ENCODE measurements at regions not wholly inside any gene's neighbourhood (a gene's known extent, or its start where the extent isn't known, plus 50 kb on each side); places are given as distances from the start of the nearest gene placed in this dataset.
"Not testable (repeated sequence)": the region's sequence is repeated elsewhere in the genome, so short reads cannot be mapped to it uniquely, and the experiment has no call there.

GRCh38 chr2:140178234-140178633 is 1398.0 kb upstream of the NXPH2 start:
- DNase-seq = no peak

DNA sequence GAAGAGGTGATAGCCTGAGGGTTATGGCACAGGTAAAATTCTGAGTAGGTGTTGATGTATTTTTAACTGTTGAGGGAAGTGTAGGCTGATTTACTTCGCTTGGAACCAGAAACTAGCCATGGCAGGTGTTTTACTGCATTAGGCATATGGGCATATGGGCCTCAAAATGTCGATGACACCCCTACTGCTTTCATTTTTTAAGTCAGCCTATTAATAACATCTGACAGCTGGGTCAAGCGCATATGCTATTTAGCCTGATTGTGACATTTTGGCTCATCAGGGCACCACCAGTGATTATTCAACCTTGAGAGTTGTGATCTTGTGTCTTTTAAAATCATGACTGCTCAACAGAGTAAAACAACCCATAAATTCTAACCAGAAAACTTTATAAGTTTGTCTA is 1396.9 kb upstream of the NXPH2 start:
- no peak for DNase-seq

GRCh38 chr2:140173790-140174189 is 1393.6 kb upstream of the NXPH2 start:
- no peak for DNase-seq

GRCh38 chr2:140164449-140164848 is 1384.3 kb upstream of the NXPH2 start:
- no peak for DNase-seq

GRCh38 chr2:140158259-140158658 is 1378.1 kb upstream of the NXPH2 start:
- DNase-seq = no peak

- DNase-seq = no peak
Observed at GRCh38 chr2:140157816-140158215, 1377.6 kb upstream of the NXPH2 start.

DNA sequence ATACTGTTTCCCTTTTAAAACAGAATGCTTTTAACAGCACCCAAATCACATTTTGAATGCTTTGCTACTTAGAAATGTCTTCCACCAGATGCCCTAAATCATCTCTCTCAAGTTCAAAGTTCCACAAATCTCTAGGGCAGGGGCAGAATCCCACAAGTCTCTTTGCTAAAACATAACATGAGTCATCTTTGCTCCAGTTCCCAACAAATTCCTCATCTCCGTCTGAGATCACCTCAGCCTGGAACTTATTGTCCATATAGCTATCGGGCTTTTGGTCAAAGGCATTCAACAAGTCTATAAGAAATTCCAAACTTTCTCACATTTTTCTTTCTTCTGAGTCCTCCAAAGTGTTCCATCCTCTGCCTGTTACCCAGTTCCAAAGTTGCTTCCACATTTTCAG is 1374.5 kb upstream of the NXPH2 start:
- no peak for DNase-seq

GRCh38 chr2:140154271-140154670 is 1374.1 kb upstream of the NXPH2 start:
- DNase-seq = no peak

DNA sequence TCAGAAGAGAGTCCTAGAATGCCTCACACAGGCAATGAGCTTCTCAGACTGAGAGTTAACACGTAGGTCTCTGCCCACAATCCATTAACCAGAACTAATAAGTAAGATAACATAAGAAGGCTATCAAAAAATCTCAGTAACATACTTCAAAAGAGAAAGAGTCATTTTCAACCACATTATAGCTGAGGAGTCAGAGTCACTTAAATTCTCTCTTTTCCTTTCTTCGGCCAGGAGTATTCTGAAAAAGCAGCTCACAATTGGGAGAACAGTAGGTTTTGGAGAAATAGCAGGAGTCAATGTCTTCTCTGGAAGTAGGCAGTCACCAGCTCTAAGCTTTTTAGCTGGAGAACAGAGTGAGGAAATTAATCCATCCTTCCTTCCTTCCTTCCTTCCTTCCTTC is 1364.4 kb upstream of the NXPH2 start:
- DNase-seq = no peak

- DNase-seq = no peak
Observed at GRCh38 chr2:140138736-140139135, 1358.5 kb upstream of the NXPH2 start.

DNA sequence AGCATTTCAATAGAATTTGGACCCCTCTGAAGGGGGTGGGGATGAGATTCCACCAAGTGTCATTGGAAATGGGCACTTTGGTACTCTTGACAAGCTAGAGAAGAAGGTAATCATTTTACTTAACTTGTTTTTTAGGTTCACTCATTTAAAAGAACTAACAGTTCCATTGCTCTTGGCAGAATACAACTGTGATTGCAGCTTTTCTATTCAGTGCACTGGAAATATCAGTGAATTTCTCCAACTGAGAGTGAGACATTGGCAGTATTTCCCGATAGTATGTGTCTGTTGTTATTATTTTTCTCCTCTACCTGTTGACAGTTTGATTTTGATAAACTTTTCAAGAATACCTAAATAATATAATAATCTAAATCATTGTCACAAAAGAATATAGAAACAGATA is 1356.7 kb upstream of the NXPH2 start:
- no peak for DNase-seq

- no peak for DNase-seq
Observed at GRCh38 chr2:140136366-140136765, 1356.2 kb upstream of the NXPH2 start.

- no peak for DNase-seq
Observed at GRCh38 chr2:140128909-140129308, 1348.7 kb upstream of the NXPH2 start.

GRCh38 chr2:140122001-140122400 is 1341.8 kb upstream of the NXPH2 start:
- DNase-seq = no peak

DNA sequence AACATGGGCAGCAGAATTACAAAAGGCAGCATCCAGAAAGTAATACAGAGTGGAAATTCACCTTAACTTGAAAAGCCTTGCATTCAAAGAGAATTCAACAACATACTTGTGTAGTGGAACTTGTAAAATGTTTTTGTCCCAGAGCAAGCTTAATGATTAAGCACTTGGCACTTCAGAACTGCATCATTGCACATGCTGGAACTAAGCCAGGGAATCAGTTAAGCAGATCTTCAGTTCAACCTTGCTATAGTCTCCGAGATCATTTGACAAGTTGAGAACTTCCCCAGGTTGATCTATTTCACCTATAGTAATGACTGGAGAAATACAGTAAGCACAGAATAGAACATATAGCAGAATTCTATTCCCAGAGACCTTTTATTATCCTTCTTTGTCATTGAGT is 1337.2 kb upstream of the NXPH2 start:
- no peak for DNase-seq

- no peak for DNase-seq
Observed at GRCh38 chr2:140108706-140109475, 1328.7 kb upstream of the NXPH2 start.

DNA sequence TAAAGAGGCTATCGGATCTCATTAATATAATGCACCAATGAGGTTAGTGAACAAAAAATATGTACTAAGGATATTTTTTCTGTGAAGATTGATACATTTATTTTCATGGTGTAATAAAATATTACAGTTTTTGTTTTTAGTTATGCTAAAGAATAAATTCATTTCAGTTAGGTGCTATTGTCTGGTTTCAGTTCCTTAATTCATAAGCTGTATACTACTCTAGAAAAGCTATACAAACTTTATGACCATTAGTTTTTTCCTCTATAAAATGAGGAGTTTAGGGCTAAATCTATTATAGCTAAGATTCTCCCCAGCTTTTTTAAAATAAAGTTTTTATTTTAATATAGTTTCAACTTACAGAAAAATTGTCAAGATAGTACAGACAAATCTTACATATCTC is 1311.7 kb upstream of the NXPH2 start:
- DNase-seq = no peak

DNA sequence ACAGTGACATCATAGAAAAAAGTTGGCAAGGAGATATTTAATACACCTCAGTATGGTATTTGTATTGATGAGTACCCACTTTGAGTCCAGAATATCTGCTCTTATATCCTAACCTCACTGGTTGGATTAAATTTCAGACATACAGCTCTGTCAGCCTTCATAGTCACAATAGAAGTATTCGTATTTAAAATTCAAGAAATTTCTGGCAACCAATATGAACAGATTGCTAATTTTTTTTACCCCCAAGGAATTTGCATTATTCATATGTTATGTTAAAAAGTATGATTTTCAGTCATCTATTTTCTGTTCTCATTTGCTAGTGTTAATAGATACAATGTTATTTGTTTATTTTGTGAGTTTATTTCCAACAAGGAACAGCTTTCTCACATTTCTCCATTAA is 1306.8 kb upstream of the NXPH2 start:
- DNase-seq = no peak

DNA sequence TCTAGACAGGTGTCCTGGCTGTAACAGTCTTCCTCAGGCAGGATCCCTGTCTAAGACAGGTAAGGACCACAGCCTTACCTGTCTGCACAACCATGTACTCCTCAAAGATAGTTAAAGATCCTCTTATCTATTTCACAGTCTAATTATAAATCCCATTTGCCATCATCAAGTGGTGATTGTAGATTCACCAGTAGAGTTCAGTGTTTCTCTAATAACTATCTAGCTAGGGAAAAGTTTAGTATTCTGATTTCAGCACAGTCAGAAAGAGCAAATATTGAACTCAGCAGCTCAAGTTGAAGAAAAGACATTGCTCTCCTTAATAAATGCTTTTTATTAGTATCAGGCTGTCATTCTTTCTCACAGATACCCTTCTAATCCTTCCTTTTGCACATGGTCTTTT is 1305.5 kb upstream of the NXPH2 start:
- DNase-seq = no peak

- no peak for DNase-seq
Observed at GRCh38 chr2:140079038-140079437, 1298.8 kb upstream of the NXPH2 start.

GRCh38 chr2:140076164-140076563 is 1296.0 kb upstream of the NXPH2 start:
- DNase-seq = no peak

GRCh38 chr2:140073763-140074162 is 1293.6 kb upstream of the NXPH2 start:
- DNase-seq = not testable (repeated sequence)

GRCh38 chr2:140067661-140068060 is 1287.5 kb upstream of the NXPH2 start:
- DNase-seq = no peak

DNA sequence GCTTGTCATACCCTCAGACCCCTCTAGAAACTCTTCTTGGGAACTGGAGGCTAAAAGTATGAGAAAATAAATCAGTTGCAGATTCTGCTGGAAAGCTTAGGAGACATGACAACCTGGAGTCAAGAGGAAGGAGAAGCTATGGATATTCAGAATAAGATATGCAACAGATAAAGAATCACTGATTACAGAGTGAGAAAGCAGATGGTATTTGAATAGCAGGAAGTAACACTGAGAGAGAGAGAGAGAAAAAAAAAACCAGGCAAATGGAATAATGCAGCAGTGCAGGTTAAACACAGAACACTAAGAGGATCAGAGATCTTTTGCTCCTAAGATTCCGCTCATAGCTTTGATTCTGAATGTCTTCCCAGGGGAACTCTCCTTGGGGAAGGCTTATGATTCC is 1284.1 kb upstream of the NXPH2 start:
- no peak for DNase-seq

- DNase-seq = peak in 1 of 2 experiments; percentile 19
Observed at GRCh38 chr2:140063356-140063755, 1283.2 kb upstream of the NXPH2 start.

Measured in NCI-H2081 (cell line).